GM21360 (cell line): ENCODE measurements at regions not wholly inside any gene's neighbourhood (a gene's known extent, or its start where the extent isn't known, plus 50 kb on each side); places are given as distances from the start of the nearest gene placed in this dataset.
A peak's percentile ranks its signal among the peaks of the same experiment; 100 is the strongest.

Source experiments
- ATAC-seq: cut with Tn5 transposase; IDR thresholded peaks from one replicate; pipeline ENCODE4 v1.9.1; 2021; ENCODE audit warnings: mild to moderate bottlenecking, moderate library complexity; ENCODE audit not compliant: unreplicated experiment

DNA sequence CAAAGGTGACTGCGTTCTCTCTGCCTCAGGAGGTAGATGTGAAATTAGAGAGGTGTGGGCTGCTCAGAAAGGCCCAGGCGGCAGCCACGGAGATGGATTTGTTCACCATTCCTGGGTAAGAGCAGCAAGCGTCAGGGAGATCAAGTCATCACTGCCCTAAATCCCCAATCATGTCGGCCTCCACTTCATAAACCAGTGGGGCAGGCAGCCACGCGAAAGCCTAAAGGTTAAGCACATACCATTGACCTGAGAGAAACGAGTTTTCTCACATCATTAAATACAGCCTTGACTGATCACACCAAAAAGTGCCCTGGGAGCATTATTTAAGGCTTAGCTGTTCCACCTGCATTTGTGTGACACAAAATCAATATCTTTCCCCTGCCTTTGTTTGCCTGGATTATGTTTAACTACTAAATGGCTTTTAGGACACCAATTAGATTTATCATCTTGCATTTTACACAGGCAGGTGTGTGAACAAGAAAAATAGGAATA lies 50.7 kb upstream of the FOXB1 start:
- ATAC-seq = no peak

DNA sequence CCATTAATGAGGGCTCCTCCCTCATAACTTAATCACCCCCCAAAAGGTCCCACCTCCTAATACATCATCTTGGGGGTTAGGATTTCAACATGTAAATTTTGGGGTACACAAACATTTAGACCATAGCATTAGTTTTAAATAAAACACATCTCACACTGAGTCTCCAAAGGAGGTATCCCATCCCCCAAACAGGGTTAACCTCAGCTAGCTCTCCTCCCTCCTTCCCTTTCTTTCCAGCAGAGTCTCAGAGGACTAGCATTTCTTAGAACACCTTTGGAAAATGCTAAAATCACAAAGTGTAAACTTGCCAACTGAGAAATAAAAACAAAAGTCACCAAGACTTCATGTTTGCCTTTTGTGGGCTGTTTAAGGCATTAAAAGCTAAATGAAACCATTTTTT lies 51.2 kb upstream of the FOXB1 start:
- ATAC-seq = no peak

DNA sequence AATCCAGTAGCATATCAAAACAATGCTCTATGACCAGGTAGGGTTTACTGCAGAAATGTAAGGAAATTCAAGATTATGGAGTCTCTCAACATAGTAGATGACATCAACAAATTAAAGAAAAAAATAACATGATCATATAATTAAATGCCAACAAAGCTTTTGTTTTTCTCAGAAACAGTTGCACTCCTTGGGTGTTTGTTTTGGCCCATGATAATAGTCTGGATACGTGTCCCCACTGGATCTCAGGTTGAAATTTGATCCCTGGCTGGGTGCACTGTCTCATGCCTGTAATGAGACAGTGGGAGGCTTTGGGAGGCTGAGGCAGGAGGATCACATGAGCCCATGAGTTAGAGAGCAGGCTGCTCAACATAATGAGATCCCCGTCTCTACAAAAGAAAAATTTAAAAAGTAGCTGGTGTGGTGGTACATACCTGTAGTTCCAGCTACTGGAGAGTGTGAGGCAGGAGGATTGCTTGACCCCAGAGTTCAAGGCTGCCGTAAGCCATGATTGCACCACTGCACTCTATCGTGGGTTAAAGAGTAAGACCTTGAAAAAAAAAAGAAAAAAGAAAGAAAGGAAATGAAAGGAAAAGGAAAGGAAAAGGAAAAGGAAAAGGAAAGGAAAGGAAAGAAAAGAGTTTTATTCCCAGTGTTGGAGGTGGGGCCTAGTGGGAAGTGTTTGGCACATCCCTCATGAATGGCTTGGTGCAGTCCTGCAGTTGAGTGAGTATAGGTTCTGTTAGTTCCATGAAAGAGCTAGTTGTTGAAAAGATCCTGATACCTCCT lies 53.3 kb upstream of the FOXB1 start:
- ATAC-seq = no peak

DNA sequence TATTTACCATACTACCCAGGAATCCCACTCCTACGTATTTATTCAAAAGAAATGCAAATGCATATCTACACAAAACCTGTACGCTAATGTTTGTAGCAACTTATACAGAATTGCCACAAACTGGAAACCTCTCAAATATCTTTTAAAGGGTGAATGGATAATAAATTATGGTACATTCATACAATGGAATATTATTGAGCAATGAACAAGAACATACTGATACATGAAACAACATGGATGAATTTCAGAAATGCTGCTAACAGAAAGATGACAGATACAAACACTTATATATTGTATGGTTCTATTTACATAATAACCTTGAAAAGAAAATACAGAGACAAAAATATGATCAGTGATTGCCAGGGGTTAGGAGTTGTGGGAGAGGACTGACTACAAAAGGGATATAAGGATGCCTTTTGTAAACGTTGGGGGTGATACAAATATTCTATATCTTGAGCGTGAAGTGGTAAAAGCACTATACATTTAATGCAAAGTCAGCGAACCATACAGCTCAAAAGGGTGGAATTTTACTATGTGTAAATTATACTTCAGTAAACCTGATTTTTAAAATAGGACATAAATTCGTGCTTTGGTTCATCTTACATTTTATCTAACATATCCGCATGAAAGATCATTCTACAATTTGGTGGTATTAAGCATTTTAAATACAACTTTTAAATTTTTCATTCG lies 55.0 kb upstream of the FOXB1 start:
- no peak for ATAC-seq

DNA sequence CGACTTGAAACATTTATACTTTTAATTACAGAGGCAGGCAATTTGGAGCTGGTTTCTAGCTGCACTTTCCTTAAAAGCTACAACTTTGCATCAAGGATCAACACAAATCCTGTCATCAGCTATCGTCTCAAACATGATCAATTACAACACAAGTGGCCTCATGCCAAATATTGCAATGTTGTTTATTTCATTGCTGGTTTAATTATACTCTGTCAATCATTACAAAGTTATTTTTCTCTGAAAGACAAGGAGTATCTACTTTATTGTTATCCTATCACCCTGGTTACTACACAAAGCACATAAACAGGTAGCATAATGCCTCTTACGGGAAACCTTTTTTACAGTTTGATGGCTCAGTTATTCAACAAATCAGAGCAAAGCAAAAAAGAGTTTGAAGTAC lies 58.0 kb upstream of the FOXB1 start:
- no peak for ATAC-seq

DNA sequence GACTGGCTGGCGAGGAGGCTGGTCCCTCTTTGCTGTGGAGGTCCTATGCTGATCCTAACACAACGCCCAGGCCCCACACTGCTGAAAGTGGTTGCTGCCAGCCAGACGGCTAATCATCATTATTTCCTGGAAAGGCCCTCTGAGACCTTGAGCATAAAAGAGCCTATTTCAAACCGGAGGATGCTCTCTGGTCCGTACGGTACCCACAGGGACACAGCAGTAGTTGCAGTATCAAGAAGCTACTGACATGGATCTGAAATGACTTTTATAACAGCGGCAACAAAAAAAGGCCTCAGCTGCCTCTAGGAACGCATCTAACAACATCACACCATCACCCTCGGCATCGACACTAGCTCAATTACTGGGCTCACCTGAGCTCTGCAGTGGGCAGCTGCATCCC lies 59.1 kb upstream of the FOXB1 start:
- no peak for ATAC-seq

DNA sequence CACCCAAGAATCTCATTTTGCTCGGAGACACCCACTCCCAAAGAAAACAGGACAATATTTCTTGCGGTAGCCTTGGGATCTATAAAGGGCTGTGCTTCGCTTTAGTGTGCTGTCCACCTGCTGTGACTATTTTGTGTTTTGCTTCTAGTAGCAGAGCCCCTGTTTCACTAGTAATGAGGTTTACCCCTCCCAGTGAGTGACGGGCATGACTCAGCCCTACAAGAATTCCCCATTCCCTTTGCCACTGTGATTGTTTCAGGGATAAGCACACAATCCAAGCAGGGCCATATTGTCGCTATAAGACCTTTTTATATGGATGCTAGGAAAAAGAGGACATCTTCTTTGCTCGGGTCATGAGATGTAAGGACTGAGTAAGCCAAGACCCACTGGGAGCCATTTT lies 62.5 kb upstream of the FOXB1 start:
- no peak for ATAC-seq

DNA sequence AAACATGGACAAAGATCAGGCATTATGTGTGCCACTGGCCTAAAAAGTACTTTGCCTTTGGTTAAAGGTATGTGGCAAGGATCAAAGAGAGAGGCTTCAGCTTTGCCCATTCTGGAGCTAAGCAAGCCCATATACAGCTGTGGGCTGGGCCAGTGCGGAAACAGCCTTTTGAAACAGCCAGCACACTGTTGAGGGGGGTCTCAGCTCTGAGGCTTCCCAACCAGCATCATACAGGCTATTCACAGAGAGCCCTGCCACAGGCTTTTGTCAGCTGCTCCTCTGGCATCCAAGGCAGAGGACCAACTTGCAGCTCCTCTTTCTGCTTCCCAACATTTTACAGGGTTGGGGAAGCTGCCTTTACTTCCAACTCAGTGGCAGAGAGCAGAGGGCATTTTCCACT lies 63.2 kb upstream of the FOXB1 start:
- ATAC-seq = no peak

DNA sequence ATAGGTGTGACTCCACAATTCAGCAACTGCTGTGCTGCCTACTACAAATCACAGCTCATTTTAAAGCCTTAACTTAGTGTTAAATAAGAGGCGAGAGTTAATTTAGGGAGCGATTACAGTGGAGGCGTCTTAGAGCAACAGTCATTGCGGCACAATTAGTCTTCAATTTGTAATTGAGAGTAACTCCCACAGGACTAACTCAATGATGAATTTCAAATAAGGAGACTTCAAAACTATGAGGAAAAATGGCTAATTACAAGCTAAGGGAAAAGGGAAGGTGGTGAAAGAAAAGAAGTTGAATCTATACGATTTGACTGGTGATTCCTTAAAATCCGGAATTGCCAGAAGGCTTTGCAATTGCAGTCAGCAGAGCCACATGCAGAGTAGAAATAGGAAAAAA lies 63.7 kb upstream of the FOXB1 start:
- ATAC-seq = no peak

DNA sequence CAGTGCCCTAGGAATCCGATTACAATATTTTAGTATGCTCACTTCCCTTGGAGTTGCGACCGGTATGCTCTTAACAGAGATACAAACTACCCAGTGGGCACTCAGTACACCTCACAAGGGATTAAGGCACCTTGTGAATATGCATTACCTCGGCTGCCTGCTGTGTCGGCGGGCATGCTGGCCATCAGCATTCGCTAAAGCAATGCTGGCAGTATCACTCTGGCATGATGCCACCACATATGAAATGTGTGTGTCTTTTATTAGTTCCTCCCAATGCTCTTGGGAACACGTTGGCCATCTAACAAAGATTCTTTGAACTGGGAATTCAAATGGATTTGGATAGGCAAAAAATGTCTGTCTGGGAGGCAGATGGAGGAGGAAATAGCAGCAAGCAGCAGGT lies 67.4 kb upstream of the FOXB1 start:
- no peak for ATAC-seq

DNA sequence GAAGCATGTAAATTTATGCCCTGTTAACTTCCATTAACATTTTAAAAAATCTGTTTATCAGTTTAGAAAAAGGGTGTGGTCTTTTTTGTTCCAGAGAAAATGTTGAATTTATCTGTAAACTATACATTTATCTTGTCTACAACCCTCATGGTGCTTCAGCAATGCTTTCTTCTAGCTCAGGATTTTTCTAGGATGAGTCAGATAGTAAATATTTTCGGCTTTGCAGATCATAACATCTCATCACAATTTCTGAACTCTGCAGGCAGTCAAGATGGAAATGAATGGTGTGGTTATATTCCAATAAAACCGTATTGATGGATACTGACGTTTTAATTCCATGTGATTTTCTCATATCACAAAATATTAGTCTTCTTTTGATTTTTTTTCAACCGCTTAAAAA lies 70.5 kb upstream of the FOXB1 start:
- ATAC-seq = no peak

DNA sequence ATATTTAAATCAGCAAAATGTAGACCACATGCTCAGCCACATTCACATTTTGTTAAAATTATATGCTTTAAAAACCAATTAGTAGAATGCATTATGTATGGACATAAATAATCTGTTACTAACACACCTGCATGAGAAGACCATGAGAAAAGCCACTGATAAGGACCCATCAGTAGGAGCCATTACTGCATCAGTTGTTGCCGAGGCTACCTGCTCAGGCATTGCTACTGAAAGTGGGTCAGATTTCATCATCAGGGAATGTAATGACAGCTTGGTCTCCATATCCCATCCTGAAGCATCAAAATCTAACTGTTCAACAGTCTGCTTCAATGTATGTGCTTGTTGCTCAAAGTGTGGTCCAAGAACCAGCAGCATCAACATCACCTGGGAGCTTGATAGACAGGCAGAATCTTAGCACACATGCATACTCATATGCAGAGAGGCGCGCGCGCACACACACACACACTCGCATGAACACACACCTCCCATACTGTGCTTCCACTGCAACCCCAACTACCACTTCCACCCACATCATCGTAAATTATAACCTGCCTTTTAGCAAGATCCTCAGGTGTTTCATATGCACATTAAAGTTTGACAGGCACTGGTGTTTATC lies 72.4 kb upstream of the FOXB1 start:
- no peak for ATAC-seq

DNA sequence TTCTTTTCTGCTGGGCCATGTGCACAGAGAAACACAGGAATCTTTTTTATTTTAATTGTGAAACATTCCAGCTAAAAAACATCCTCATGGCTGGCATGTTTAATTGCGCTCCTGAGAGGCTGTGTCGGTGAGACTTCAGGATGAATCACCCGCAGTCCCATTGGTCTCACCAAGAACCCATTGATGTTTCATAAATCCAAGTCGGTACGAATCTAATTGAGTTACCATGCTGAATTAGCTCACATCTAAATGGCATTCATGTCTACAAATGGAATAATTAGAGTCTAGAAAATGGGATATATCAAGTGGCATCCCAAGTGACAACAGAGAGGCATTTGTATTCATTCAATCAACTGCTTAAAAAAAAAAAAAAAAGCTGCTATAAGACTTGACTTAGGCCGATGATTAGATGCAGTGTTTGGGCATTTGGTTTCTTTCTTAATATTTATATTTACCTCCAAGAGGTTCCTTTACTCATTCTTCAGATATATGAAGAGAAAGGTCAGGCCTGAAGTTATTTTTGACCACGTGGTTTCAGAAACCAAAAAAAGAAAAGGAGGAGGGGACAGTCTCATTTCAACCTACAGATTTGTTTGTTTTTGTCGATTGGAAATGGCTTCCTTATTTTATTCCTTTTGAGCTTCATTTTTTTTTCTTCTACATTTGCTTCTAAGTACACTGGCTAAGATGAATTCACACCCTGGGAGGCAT lies 79.1 kb upstream of the FOXB1 start:
- ATAC-seq = no peak

DNA sequence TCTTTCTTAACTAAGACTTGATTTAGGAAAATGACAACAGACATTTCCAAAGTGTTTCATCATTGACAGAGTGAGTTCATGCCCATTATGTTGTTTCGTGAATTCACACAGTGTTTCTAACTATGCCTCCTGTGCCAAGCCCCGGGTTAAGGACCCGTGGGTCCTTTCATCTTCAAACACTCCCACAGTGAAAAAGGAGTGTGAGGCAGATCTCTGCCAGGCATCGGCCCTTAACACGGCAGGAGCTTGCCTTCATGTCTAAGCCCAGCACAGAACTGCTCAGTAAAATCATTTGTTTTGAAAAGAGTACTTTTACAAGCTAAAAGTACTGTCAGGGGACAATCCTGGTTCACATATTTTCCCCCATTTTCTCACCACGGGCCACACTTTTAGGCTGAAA lies 80.0 kb upstream of the FOXB1 start:
- ATAC-seq = no peak

DNA sequence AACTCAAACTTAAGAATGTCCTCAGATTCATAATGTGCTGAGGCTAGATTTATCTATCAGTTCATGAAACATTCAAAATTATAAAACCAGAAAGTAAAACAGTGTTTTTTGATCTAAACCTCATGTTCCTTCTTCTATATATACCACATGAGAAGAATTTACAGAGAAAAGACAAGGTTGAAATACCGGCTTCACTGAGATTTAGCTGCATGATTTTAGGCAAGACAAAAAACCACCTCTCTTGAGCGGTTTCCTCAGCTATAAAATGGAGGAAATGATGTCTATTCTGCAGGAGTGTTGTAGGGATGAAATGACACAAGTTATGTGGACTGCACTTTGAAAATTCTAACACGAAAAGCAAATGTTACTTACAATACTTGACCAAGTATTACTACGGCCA lies 80.6 kb upstream of the FOXB1 start:
- ATAC-seq = no peak

DNA sequence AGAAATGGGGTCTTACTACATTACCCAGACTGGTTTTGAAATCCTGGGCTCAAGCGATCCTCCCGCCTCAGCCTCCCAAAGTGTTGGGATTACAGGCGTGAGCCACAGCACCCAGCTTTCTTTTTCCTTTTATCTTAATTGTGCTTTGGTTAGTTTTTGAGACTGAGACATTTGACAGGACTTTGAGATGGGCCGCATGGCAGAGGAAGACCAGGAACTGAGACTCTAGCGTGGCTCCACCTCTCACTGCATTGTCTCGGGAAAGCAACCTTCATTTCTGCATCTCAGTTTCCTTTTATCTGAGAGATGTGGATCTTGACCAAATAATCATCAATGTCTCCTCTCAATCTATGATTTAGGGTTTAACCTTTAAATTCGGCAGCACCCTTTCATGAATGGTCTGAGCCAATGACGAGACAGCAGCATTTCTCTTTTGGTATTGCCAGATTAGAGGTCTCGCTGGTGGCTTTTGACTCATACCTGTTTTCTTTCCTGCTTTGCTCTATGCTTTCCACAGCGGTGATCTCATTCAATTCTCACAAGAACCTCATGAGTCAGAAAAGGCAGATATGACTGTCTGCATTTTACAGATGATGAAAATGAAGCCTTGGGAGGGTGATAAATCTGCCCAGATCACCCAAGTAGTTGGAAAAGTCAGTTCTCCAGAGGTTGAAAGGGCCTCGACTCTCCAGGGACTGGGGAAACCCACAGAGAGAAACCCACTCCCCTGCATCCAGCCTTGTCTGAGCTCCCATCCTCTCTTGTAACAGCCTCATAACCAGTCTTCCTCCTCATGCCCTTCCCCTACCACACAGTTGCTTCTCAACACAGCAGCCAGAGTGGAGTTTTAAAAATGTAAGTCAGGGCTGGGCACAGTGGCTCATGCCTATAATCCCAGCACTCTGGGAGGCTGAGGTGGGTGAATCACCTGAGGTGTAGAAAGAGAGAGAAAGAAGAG lies 84.8 kb upstream of the FOXB1 start:
- ATAC-seq = peak; percentile 92

DNA sequence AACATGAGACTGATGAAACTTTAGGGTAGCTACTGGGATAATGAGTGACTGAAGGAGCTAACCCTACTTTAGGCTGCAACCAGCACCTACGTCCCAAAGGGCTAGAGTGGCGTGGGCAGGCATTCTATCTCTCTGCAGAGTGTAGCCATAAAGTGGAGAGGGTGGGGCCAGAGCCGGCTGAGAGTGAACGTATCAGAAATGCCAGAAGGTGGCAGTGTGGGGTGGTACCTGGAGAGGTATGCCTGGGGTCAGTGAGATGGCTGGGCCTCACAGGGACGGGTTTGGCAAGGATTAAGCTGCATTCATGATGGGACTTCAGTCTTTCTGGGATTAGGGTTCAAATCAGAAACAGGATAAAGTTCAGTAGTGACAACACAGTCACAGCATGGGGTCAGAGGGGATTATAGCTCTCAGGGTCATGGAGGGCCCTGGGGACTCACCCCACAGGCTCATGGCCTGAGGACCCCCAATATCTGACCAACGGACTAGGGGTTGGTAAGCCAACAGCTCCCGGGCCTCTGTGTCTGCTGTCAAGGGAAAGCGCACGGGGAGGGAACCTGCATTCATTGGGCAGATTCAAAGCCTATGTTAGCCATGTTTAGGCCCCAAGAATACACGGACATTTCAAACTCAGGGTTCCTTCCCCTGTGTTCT lies 86.5 kb upstream of the FOXB1 start:
- peak; percentile 65 for ATAC-seq

DNA sequence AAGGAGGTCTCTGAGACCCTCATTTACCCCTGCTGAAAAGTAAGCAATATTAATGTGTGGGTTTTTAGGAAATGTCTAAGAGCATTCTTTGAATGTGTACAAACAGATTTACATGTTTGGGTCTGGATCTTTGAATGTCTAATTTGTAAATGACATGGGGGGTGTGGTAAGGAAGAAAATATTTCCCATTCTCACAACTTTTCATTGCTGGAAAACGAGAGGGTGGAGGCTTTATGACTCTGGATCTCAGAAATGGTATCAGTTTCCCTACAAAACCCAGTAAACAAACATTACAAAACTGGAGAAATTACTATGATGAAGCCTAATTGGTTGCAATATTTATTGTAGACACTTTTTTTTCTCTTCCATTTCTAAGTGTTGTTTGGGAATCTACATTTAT lies 98.1 kb upstream of the FOXB1 start:
- ATAC-seq = no peak

DNA sequence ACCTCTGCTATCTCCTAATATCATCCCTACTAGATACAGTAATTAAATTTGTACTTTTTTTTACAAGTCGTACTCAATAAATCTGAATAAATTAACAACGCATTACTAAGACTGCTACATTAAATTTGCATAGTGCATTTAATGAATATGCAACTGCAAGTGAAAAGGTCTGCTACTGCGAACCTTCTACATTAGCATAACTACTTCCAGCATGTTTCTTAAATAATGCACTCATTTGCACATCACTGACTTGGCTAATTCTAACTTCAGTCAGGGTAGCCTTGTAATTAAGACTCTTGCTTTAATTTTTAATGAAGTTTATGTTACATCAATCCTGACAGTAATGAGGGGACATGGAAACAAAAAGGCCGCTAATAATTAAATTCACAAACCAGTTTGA lies 98.9 kb upstream of the FOXB1 start:
- no peak for ATAC-seq
